ENCODE measurements at regions not wholly inside any gene's neighbourhood (a gene's known extent, or its start where the extent isn't known, plus 50 kb on each side); places are given as distances from the start of the nearest gene placed in this dataset.
A peak's percentile ranks its signal among the peaks of the same experiment; 100 is the strongest.
"Not testable (repeated sequence)": the region's sequence is repeated elsewhere in the genome, so short reads cannot be mapped to it uniquely, and the experiment has no call there.

DNA sequence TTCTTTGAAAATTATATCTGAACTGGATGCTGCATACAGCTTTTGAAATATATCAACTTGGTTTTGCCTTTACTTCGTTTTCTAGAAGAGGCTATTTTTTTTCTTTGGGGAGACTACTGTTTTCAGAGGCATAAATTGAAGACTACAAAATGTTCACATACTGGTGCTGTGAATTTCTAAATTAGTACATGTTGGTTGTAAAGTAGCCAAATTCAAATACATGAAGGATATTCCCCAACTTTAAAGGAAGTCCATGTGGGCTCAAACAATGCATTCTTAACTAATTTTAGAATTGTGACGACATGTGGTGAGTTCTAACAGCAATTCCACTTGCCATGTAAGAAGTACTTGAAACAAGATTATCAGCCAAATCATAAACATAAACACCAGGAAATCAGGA is 295.7 kb downstream of the TUSC7 start:
- DNase-seq (ENCODE audit: low spot score): no peak

DNA sequence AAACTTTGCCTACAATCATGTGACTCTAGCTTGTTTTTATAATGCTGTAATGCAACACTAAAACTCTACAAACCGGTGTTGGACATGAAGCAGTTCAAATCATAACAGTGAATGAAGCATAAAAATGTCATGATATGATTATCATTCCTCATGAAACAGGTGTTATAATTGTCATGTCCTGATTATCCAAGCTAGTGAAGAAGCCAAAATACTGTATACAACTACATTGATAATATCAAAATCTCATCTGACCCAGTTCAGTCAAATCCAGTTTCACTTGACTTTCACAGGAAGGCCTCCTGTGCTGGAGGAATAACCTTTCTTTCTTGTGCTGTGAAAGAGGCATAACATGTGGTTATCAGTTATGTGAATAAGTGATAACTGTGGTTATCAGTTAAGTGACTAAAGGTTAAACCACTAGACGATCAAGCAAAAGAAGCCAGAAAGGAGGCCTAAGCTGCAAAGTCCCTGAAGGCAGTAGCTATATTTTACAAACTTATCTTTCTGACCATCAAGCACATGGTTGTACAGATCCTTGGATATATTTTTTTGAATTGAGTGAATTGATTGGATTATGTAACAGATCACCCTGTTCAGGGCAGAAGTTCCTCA is 296.4 kb downstream of the TUSC7 start:
- no peak for DNase-seq (ENCODE audit: low spot score)

DNA sequence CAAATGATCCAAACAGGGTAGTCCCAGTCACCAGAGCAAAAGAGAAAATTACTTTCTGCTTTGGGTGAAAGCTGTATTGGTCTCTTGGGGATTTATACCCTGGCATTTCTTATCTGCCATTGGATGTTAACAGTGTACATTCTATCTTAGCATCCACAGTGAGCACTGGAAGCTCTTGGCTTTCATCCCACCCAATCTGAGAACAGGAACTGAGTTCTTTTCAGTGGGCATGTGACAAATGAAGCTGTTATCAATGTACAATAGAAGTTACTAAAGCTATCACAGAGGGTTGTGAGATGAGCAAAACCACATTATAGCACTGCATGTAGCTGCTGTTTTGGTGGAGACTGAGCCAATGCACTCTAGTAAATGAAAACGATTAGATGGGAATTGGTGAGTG is 300.7 kb downstream of the TUSC7 start:
- DNase-seq (ENCODE audit: low spot score): no peak

DNA sequence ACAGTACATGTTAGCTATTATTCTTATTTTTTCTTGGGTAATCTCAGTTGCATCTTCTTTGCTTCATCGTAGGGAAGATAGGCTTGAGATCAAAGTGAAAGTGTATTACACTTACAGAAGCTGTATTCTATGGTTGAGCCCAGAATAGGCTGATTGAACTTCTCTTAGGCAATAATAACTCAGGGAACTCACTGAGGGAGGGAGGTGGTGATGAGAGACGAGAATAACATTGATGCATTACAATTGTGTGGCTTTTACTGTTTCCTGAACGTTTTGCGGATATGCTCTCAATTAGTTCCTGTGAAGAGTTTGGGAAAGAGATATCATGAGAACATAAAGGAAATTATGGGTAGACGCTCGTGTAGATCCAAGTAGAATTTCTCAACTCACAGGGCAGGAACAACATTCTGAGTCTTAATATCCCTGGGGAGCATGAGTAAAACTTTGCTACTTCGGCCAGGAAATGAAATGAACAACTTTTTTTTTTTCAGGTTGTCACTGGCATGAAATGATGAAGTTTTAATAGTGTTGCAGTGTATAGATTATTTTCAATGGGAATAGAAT is 302.2 kb downstream of the TUSC7 start:
- DNase-seq (ENCODE audit: low spot score): peak; percentile 21

DNA sequence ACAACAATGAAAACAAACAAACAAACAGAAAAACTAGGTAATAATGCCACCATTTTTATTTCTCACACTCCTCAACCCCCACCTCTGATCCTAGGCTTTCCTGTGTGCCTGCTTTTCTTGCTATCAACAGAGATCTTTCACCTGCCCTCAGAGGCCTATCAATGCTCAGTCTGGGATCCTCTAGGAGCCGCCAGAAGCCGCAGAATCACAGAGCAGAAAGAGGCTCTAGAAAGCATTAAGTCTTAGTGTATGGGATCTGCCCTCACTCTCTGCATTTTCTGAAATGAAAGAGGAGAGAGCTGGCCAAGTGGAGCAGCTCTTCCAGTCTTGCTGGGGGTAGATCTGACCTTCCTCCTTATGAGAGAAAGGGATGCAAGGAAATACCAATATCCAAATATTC is 306.8 kb downstream of the TUSC7 start:
- DNase-seq (ENCODE audit: low spot score): no peak

DNA sequence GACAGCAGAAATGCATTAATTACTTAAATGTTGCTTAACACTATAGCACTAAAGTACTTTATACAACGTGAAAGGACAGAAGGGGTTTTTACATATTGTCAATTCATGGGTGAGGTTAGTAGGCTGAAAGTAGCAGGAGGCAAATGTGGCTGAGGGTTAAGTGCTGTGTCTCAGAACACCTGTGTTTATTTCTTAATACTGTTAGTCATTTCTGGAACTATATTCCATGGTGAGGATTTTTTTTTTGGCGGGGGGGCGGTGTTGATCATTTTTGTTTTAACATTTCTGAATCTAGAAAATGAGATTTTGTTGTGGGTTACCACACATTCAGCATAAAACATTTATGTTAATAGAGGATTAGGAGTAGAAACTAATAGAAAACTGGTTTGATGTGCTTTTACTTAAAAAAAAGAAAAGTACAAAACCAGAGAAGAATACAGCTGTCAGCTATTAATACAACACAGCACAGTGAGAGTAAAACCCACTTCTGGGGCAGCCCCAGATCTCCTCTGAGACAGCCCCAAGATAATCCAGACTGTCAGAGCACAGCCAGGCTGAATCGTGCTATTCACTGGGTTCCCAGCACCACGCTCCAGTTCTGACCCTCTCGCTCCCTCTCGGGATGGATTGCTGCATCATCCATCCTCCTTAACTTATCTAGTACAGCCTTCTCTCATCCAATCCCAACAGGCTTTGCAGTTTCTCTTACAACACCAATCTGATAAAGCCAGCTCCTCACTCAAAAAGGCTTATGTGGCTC is 307.7 kb downstream of the TUSC7 start:
- DNase-seq (ENCODE audit: low spot score): no peak

DNA sequence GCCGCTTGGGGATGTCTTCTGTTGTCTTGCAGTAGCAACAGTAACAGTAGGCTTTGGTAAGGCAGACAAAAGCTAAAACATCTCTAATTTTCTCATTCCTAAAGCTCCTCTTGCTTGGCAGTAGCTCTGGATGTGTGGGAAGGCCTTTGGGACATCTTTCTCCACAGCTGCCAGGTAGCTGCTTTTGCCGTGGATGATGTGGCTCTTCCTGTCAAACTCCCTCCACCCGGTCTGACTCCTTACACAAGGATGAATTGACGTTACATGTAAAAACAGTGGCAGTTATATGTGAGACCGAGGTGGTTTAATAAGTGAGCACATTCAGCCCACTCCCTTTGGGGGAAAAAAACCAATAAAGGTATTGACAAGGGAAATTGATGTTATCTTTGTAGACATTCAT is 309.1 kb downstream of the TUSC7 start:
- DNase-seq (ENCODE audit: low spot score): no peak

DNA sequence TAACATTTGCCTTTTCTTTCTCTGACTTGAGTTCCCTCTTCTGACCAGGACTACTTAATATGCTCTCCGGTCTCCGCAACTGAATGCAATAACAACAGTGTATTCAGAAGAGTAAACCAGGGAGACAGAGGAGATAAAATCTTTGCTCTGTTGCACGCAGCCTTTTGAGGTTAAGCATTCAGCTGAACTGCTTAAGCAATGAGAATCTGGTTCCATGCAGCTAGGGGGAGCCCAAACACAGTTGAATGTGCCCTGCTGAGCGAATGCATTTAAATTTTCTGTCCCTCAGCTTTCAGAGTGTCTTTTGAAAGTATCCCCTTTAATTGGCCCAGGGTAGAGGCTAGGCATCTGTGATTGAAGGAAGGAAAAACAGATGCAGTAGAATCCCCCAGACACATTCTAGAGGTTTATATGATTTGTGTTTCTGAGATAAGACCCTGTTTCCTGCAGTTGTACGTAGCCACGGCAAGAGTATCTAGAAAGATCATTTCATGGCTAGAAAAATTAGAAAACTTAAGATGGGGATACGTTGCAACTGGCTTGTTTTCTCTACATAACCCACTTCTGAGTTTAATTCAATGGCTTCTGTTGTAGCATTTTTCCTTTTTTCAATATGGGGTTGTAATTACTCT is 309.6 kb downstream of the TUSC7 start:
- peak; percentile 67 for DNase-seq (ENCODE audit: low spot score)

DNA sequence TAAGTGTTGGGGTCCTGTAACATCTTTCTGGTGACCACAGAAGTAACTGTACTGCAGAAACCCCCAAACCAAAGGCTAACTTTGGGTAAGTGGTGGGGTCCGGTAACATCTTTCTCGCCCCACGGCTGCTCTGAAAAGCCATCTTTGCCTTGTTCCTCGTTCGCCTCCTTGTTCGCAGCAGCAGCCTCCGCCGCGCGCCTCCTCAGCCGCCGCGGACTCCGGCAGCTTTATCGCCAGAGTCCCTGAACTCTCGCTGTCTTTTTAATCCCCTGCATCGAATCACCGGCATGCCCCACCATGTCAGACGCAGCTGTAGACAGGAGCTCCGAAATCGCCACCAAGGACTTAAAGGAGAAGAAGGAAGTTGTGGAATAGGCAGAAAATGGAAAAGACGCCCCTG is 316.8 kb downstream of the TUSC7 start:
- DNase-seq (ENCODE audit: low spot score): no peak

DNA sequence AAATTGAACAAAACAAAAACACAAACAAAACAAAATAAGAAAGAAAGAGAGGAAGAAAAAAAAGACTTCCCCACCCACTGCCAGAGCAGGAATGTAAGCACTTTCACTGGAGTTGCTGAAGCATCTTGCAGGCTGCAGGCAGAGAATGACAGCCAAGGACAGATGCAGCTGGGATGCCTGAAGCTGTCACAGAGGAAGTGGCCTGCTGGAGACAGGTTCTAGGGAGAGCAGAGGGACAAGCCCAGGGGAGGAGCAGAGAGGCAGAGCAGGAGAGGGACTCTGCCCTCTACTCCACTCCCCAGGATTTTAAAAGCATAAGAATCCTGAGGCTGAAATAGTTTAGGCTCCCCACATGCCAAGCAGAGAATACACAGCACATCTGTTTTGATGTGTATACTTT is 326.2 kb downstream of the TUSC7 start:
- no peak for DNase-seq (ENCODE audit: low spot score)

DNA sequence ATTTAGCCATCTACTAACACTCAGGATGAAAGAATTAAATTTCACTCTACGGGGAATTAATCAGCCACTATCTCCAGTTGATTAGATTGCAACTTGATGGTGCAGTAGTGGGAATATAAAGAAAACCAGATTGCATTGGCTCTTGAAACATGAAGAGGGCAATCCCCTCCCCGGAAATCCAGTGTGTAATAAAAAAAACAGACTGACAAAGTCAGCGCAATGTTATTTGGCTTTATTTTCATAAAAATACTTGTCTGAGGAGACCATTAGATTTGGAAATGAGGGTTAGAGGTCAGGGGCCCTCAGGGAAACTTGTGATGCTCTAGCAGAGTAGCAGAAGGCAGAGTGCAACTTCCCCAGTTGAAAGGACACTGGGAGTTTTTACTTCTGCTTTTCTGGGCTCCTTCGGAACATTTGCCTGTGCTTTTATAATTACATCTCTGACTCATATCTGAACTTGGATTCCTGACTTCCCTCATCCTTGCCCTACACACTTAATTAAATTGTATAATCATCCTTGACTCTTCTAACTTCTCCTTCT is 326.8 kb downstream of the TUSC7 start:
- peak; percentile 35 for DNase-seq (ENCODE audit: low spot score)

DNA sequence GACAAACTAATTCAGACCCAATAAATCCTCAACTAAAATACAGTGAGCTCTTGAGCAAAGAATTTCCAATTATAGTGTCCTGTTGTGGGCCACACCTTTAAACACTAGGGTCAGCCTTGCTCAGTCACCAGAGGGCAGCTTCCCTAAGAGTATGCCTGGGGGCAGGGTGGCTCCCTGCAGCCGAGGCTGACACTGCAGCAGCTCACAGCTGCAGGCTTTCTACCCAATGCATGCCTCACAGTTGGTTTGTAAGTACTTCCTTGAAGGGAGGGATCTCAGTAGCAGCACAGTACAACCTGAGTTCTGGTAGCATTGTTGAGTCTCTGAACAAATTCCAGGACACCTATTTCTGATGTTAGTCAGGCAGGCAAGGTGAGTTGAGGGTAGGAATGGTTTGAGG is 335.6 kb downstream of the TUSC7 start:
- peak; percentile 22 for DNase-seq (ENCODE audit: low spot score)

DNA sequence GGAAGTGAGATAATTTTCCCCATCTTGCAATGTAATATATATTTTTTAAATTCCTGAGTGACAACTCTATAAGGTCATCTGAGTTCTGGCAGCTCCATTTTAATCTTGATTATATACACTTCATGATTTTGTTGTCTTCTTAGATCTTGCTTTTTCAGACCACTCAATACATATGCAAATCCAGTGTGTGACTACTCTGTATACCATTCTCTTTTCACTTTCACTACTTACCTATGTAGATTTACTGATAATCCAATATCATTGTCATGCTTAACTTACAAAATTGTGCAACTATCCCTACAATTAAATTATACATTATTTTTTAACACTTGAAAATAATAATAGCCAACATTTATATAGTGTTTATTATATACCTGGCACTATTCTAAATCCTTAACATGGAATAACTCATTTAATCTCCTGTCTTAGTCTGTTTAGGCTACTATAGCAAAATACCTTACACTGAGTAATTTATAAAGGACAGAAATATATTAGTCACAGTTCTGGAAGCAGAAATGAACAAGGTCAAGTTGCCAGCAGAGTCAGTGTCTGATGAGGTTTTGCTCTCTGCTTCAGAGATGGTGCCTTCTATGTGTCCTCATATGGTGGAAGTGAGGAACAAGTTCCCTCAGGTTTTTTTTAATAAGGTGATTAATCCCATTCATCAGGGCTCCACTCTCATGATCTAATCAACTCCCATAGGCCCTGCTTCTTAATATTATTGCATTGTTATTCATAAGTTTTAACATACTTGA is 338.5 kb downstream of the TUSC7 start:
- DNase-seq (ENCODE audit: low spot score): no peak

DNA sequence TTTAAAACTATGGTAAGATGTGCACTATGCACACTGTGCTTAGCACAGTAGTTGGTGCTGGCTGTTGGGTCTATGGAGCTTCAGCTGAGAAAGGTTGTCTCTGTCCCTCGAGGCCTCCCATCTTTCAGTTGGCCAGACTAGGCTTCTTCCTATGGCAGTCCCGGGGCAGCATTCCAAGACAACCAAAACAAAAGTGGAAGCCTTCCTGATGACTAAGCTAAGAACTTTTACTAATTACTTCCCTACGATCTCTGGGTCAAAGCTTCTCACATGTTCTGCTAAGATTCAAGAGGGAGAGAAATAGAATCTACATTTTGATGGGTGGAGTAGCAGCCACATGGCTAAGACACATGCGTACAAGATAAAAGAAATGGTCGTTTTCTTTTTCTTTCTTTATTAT is 342.8 kb downstream of the TUSC7 start:
- DNase-seq (ENCODE audit: low spot score): peak; percentile 53

DNA sequence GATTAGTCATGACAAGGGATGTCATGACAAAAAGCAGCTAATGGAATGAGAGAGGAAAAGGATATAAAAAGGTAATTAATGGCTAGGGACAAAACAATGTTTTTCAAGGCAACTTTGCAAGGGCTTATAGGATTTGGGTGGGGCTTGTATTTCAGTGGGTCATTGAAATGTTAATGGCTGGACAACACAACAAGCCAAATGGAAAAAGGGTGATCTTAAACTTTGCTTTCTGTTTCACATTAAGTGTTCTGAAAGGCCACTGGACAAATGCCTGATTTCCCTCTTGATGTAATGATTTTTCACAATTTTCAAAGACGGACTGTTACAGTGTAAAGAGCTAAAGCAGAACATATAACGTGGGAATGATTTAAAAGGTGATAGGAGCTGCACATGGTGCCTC is 345.0 kb downstream of the TUSC7 start:
- DNase-seq (ENCODE audit: low spot score): no peak

DNA sequence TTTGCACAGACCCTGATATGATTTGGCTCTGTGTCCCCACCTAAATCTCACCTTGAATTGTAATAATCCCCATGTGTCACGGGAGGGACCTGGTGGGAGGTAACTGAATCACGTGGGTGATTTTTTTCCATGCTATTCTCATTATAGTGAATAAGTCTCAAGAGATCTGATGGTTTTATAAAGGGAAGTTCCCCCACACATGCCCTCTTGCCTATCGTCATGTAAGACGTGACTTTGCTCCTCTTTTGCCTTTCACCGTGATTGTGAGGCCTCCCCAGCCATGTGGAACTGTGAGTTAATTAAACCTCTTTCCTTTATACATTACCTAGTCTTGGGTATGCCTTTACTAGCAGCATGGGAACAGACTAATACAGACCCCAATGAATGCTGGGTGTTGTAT is 347.4 kb downstream of the TUSC7 start:
- not testable (repeated sequence) for DNase-seq (ENCODE audit: low spot score)

DNA sequence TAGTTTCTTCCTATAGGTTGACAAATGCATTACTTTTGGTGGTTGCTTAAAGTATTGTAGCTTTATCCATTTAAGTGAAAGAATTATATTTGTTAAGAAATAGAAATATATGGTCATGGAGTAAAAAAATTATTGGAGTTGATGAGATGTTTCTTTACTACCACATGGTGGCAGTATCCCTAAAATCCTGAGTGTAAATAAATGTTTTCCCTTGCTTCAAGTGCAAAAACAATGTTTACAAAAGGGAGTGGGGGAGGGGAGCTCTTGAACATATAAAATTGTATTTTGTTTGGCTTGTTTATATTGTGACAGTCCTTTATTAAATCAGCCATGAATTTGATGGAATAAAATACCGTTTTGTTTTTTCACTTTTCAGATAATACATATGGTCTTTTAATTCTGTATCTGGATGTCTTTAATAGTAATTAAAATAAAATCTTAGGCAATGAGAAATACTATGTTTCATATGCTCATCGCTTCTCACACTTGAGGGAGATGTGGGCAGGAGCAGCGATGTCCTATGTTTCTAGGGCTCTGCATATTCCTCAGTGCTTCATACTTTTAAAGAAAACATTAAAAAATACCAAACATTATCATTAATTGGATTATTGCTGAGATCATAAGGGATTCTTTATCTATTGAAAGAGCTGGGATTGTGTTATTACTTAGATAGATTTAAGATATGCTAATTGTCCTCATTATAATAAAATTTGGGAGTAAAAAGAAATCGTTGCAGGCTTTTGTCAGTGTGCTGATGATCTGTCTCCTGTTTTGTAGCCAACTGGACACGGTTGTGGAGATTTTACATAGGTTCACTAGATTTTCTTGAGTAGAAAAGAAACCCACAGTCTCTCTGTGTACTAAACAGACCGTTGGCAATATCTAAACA is 349.7 kb downstream of the TUSC7 start:
- peak; percentile 22 for DNase-seq (ENCODE audit: low spot score)

DNA sequence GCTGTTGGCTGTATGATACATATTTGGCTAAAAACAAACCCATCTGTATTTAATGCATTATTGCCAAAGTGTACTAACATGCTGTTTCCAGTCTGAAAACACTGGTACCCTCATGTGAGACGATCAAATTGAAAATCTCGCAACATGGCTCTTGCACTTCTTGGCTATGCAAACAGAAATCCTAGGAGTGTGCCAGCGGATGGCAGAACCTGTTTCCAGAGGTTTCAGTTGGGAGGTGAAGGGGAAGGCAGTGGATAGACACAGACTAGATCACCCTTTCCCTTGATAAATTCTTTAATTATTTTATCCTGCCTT is 350.3 kb downstream of the TUSC7 start:
- no peak for DNase-seq (ENCODE audit: low spot score)

DNA sequence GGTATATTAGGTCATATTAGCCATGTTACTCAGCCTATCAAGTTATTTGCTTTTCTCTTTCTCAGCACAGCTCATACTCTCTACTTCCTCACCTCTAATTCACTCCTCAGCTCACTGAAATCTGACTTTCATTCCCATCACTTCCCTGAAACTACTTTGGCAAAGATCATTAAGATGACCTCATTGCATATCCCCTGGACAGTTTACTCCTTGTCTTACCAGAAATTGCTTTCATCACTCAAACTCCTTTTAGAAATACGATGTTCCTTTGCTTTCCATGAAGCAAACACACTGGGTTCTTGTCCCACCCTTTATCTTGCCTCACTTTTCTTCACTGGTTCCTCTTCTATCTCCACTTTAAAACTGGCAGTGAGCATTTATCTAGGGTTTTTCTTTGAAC is 354.4 kb downstream of the TUSC7 start:
- DNase-seq (ENCODE audit: low spot score): peak; percentile 8

DNA sequence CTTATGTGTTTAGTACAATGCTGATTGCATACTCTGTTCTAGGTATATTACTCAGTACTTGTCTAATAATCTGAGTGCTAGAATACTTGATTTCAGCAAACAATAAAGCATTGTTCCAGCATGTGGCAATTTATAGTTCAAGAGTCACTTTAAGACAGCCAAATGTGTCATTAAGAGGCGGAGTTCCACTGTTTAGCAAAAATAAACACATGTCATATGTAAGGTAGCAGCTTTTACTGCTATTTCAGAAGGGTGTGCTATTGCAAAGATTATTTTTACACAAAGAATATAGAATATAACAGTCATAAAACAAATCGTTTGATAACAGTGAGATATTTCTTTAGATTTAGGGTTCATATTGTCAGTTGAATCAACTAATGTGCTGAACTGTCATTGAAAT is 358.7 kb downstream of the TUSC7 start:
- DNase-seq (ENCODE audit: low spot score): no peak

DNA sequence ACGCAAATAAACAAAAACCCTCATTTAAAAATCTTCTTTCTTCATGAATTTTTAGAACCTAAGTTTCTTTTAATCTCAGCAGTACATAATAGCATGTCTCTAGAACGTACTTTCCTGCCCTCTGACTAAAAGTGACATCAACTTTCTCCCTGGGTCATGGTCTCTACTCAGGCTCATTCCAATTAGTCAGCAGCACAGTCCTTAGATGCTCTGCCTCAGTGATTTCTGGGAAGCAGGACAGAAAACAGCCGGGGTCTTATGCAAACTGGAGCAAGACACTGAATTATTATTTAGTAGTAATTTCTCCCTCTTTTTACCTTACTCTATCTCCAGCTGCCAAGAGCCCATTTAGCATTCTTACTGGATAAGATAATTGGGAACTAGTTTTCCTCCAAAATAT is 365.2 kb downstream of the TUSC7 start:
- peak; percentile 9 for DNase-seq (ENCODE audit: low spot score)

Measured in AG20443 (cell line).